ENCODE measurements at regions not wholly inside any gene's neighbourhood (a gene's known extent, or its start where the extent isn't known, plus 50 kb on each side); places are given as distances from the start of the nearest gene placed in this dataset.

DNA sequence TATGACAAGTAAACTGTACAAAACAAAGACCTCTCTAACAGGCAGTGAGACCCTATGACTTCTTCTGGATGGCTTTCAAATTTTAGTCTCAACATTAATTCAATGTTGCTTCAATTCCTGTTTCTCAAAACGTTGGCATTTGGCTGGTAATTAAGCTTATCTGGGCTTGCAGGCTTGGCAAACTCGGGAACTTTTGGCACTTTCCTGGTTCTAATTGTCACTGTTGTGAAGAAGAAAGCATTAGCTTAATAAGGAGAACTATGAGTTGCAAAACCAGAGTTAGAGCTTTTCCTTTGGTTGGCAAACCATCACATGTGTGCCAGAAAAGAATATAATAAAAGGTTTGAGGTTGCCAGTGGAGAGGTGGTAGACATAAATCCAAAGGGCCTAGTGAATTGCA, 698.3 kb downstream of the LRRIQ3 start:
- TF ChIP-seq, protein P1, sequence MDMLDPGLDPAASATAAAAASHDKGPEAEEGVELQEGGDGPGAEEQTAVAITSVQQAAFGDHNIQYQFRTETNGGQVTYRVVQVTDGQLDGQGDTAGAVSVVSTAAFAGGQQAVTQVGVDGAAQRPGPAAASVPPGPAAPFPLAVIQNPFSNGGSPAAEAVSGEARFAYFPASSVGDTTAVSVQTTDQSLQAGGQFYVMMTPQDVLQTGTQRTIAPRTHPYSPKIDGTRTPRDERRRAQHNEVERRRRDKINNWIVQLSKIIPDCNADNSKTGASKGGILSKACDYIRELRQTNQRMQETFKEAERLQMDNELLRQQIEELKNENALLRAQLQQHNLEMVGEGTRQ (IDR thresholded peaks at IDR 0.05; ENCODE audit: borderline replicate concordance, low read depth, low read length): no peak
- no peak for TF ChIP-seq FOS (IDR thresholded peaks at IDR 0.05; ENCODE audit: borderline replicate concordance, extremely low read depth, insufficient read length)
- no peak for TF ChIP-seq BHLHE40 (IDR thresholded peaks at IDR 0.05; ENCODE audit: borderline replicate concordance in 1 of 2, low read depth in 2 of 2, low read length in 1 of 2)
- TF ChIP-seq KAT2A (conservative IDR thresholded peaks at IDR 0.05; ENCODE audit: control insufficient read depth, low read depth, low read length): no peak
- TF ChIP-seq POLR2A (IDR thresholded peaks at IDR 0.05; ENCODE audit: low read depth, low read length): no peak
- no peak for TF ChIP-seq NFYB (IDR thresholded peaks at IDR 0.05; ENCODE audit: insufficient read depth, low read depth, low read length)
- TF ChIP-seq POLR2AphosphoS5 (IDR thresholded peaks at IDR 0.05; ENCODE audit: low read length): no peak
- no peak for TF ChIP-seq ZNF24 (IDR thresholded peaks at IDR 0.05)
